ENCODE measurements at regions not wholly inside any gene's neighbourhood (a gene's known extent, or its start where the extent isn't known, plus 50 kb on each side); places are given as distances from the start of the nearest gene placed in this dataset.

GRCh38 chr5:174837919-174838902 lies 113.8 kb downstream of the MSX2 start:
- H3K9me3 ChIP-seq: no peaks in the 10 kb centered on the region
- no peaks in the 10 kb centered on the region for H3K36me3 ChIP-seq
- ATAC-seq: peak; percentile 56
- peaks cover 0 to 22% of the 10 kb centered on the region in 2 donors for H3K27me3 ChIP-seq
- TF ChIP-seq CTCF (IDR thresholded peaks at IDR 0.05): no peak
- H3K4me3 ChIP-seq: no peak overlapping the region
- H3K27ac ChIP-seq: no peak overlapping the region
- DNase-seq: peak in 1 of 4 donors; percentile 50
- H3K4me1 ChIP-seq: no peaks in the 10 kb centered on the region
- intact Hi-C loops (cut with DNase I): no loop called here

GRCh38 chr5:174834081-174834480 lies 109.7 kb downstream of the MSX2 start:
- TF ChIP-seq CTCF (IDR thresholded peaks at IDR 0.05): no peak
- ATAC-seq: no peak

GRCh38 chr5:174832811-174833210 lies 108.4 kb downstream of the MSX2 start:
- Histone ChIP-seq H3K36me3 (no peaks in the 10 kb centered on the region), H3K27me3 (peaks cover 0 to 3% of the 10 kb centered on the region in 2 donors), H3K27ac (no peak overlapping the region), H3K4me1 (no peaks in the 10 kb centered on the region), H3K9me3 (no peaks in the 10 kb centered on the region), H3K4me3 (no peak overlapping the region)
- TF ChIP-seq CTCF (IDR thresholded peaks at IDR 0.05): no peak
- ATAC-seq: no peak
- no peak for DNase-seq
- intact Hi-C loops (cut with DNase I): no loop called here

More at GRCh38 chr5:174834081-174834480, 109.7 kb downstream of the MSX2 start:
- Histone ChIP-seq H3K27ac (no peak overlapping the region), H3K36me3 (no peaks in the 10 kb centered on the region), H3K4me1 (no peaks in the 10 kb centered on the region), H3K27me3 (peaks cover 0 to 9% of the 10 kb centered on the region in 2 donors), H3K4me3 (no peak overlapping the region), H3K9me3 (no peaks in the 10 kb centered on the region)
- DNase-seq: no peak
- intact Hi-C loops (cut with DNase I): no loop called here

GRCh38 chr5:174832025-174832424 lies 107.6 kb downstream of the MSX2 start:
- no peak for DNase-seq
- Histone ChIP-seq H3K9me3 (no peaks in the 10 kb centered on the region), H3K27me3 (no peaks in the 10 kb centered on the region), H3K36me3 (no peaks in the 10 kb centered on the region), H3K4me1 (no peaks in the 10 kb centered on the region), H3K27ac (no peak overlapping the region), H3K4me3 (no peak overlapping the region)
- ATAC-seq: no peak
- intact Hi-C loops (cut with DNase I): no loop called here
- no peak for TF ChIP-seq CTCF (IDR thresholded peaks at IDR 0.05)

- Histone ChIP-seq H3K4me1 (no peaks in the 10 kb centered on the region), H3K4me3 (no peak overlapping the region), H3K36me3 (no peaks in the 10 kb centered on the region), H3K9me3 (no peaks in the 10 kb centered on the region), H3K27me3 (no peaks in the 10 kb centered on the region), H3K27ac (no peak overlapping the region)
- no peak for DNase-seq
- TF ChIP-seq CTCF (IDR thresholded peaks at IDR 0.05): no peak
- no peak for ATAC-seq
- intact Hi-C loops (cut with DNase I): no loop called here
Observed at GRCh38 chr5:174831031-174831660, 106.8 kb downstream of the MSX2 start.
